ENCODE measurements at regions not wholly inside any gene's neighbourhood (a gene's known extent, or its start where the extent isn't known, plus 50 kb on each side); places are given as distances from the start of the nearest gene placed in this dataset.

DNA sequence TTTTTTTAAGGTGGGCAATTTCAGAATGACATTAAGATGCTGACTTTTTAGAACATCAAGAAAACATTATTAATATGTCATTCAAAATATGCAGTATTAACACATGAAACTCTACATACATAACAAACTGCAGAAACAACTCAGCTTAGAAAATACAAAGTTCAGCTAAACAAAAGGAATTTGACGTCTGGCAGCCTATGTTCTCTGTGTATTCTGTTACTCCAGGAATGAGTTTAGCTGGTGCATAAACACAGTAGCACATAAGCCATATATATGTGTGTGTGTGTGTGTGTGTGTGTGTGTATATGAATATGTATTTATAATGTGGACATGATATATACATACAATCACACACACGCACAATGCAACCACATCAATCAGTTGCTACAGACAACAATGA is 413.5 kb upstream of the PSMD7 start:
- H3K4me3 ChIP-seq (ENCODE audit: low read length) = no peak overlapping the region
- no peak overlapping the region for H3K9ac ChIP-seq (ENCODE audit: low read length)
- H3K27me3 ChIP-seq (ENCODE audit: control insufficient read depth, insufficient read depth, low read length) = peaks cover 4% of the 10 kb centered on the region
- no peaks in the 10 kb centered on the region for H3K36me3 ChIP-seq (ENCODE audit: control insufficient read depth, insufficient read depth, low read length)
- no peaks in the 10 kb centered on the region for H3K4me1 ChIP-seq (ENCODE audit: control insufficient read depth, insufficient read depth, low read length)
- H3K9me3 ChIP-seq (ENCODE audit: control insufficient read depth, low read length) = no peaks in the 10 kb centered on the region

GRCh38 chr16:73882651-73883050 is 414.0 kb upstream of the PSMD7 start:
- H3K4me1 ChIP-seq (ENCODE audit: control insufficient read depth, insufficient read depth, low read length) = no peaks in the 10 kb centered on the region
- no peaks in the 10 kb centered on the region for H3K36me3 ChIP-seq (ENCODE audit: control insufficient read depth, insufficient read depth, low read length)
- H3K9me3 ChIP-seq (ENCODE audit: control insufficient read depth, low read length) = no peaks in the 10 kb centered on the region
- no peak overlapping the region for H3K9ac ChIP-seq (ENCODE audit: low read length)
- H3K4me3 ChIP-seq (ENCODE audit: low read length) = no peak overlapping the region
- H3K27me3 ChIP-seq (ENCODE audit: control insufficient read depth, insufficient read depth, low read length) = peaks cover 4% of the 10 kb centered on the region

GRCh38 chr16:73882033-73882432 is 414.6 kb upstream of the PSMD7 start:
- Histone ChIP-seq H3K9me3 (ENCODE audit: control insufficient read depth, low read length) (no peaks in the 10 kb centered on the region), H3K27me3 (ENCODE audit: control insufficient read depth, insufficient read depth, low read length) (peaks cover 4% of the 10 kb centered on the region), H3K36me3 (ENCODE audit: control insufficient read depth, insufficient read depth, low read length) (no peaks in the 10 kb centered on the region), H3K4me1 (ENCODE audit: control insufficient read depth, insufficient read depth, low read length) (no peaks in the 10 kb centered on the region), H3K4me3 (ENCODE audit: low read length) (no peak overlapping the region), H3K9ac (ENCODE audit: low read length) (no peak overlapping the region)

GRCh38 chr16:73879621-73880020 is 417.0 kb upstream of the PSMD7 start:
- Histone ChIP-seq H3K9me3 (ENCODE audit: control insufficient read depth, low read length) (no peaks in the 10 kb centered on the region), H3K27me3 (ENCODE audit: control insufficient read depth, insufficient read depth, low read length) (no peaks in the 10 kb centered on the region), H3K9ac (ENCODE audit: low read length) (no peak overlapping the region), H3K4me1 (ENCODE audit: control insufficient read depth, insufficient read depth, low read length) (no peaks in the 10 kb centered on the region), H3K36me3 (ENCODE audit: control insufficient read depth, insufficient read depth, low read length) (no peaks in the 10 kb centered on the region), H3K4me3 (ENCODE audit: low read length) (no peak overlapping the region)

GRCh38 chr16:73878611-73879010 is 418.0 kb upstream of the PSMD7 start:
- Histone ChIP-seq H3K9me3 (ENCODE audit: control insufficient read depth, low read length) (no peaks in the 10 kb centered on the region), H3K27me3 (ENCODE audit: control insufficient read depth, insufficient read depth, low read length) (no peaks in the 10 kb centered on the region), H3K36me3 (ENCODE audit: control insufficient read depth, insufficient read depth, low read length) (no peaks in the 10 kb centered on the region), H3K9ac (ENCODE audit: low read length) (no peak overlapping the region), H3K4me1 (ENCODE audit: control insufficient read depth, insufficient read depth, low read length) (no peaks in the 10 kb centered on the region), H3K4me3 (ENCODE audit: low read length) (no peak overlapping the region)

DNA sequence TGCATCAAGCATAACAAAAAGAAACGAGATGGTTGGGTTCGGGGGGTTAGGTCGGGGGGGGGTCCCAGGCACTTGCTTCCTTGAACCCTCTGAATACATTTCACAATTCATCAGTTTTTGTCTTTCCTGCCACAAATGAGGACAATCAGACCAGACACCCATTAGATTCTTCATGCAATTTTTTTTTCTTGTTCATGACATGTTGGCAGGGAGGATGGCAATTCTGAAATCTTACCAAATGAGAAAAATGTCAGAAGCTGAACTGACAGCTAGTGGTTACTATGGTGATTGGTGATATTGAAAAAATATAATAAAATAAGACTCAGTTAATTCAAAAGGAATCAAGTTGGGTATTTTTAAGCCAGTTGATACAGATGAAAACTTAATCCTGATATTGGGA is 419.5 kb upstream of the PSMD7 start:
- Histone ChIP-seq H3K4me1 (ENCODE audit: control insufficient read depth, insufficient read depth, low read length) (no peaks in the 10 kb centered on the region), H3K27me3 (ENCODE audit: control insufficient read depth, insufficient read depth, low read length) (no peaks in the 10 kb centered on the region), H3K4me3 (ENCODE audit: low read length) (no peak overlapping the region), H3K9me3 (ENCODE audit: control insufficient read depth, low read length) (no peaks in the 10 kb centered on the region), H3K9ac (ENCODE audit: low read length) (no peak overlapping the region), H3K36me3 (ENCODE audit: control insufficient read depth, insufficient read depth, low read length) (no peaks in the 10 kb centered on the region)

GRCh38 chr16:73875996-73876690 is 420.5 kb upstream of the PSMD7 start:
- Histone ChIP-seq H3K9ac (ENCODE audit: low read length) (no peak overlapping the region), H3K9me3 (ENCODE audit: control insufficient read depth, low read length) (no peaks in the 10 kb centered on the region), H3K4me3 (ENCODE audit: low read length) (no peak overlapping the region), H3K4me1 (ENCODE audit: control insufficient read depth, insufficient read depth, low read length) (no peaks in the 10 kb centered on the region), H3K36me3 (ENCODE audit: control insufficient read depth, insufficient read depth, low read length) (no peaks in the 10 kb centered on the region), H3K27me3 (ENCODE audit: control insufficient read depth, insufficient read depth, low read length) (no peaks in the 10 kb centered on the region)

- Histone ChIP-seq H3K4me1 (ENCODE audit: control insufficient read depth, insufficient read depth, low read length) (no peaks in the 10 kb centered on the region), H3K27me3 (ENCODE audit: control insufficient read depth, insufficient read depth, low read length) (no peaks in the 10 kb centered on the region), H3K4me3 (ENCODE audit: low read length) (no peak overlapping the region), H3K36me3 (ENCODE audit: control insufficient read depth, insufficient read depth, low read length) (no peaks in the 10 kb centered on the region), H3K9me3 (ENCODE audit: control insufficient read depth, low read length) (no peaks in the 10 kb centered on the region), H3K9ac (ENCODE audit: low read length) (no peak overlapping the region)
Measured at GRCh38 chr16:73874324-73874723, 422.3 kb upstream of the PSMD7 start.

- Histone ChIP-seq H3K4me1 (ENCODE audit: control insufficient read depth, insufficient read depth, low read length) (no peaks in the 10 kb centered on the region), H3K36me3 (ENCODE audit: control insufficient read depth, insufficient read depth, low read length) (no peaks in the 10 kb centered on the region), H3K27me3 (ENCODE audit: control insufficient read depth, insufficient read depth, low read length) (no peaks in the 10 kb centered on the region), H3K4me3 (ENCODE audit: low read length) (no peak overlapping the region), H3K9ac (ENCODE audit: low read length) (no peak overlapping the region), H3K9me3 (ENCODE audit: control insufficient read depth, low read length) (no peaks in the 10 kb centered on the region)
Measured at GRCh38 chr16:73873643-73874042, 423.0 kb upstream of the PSMD7 start.

DNA sequence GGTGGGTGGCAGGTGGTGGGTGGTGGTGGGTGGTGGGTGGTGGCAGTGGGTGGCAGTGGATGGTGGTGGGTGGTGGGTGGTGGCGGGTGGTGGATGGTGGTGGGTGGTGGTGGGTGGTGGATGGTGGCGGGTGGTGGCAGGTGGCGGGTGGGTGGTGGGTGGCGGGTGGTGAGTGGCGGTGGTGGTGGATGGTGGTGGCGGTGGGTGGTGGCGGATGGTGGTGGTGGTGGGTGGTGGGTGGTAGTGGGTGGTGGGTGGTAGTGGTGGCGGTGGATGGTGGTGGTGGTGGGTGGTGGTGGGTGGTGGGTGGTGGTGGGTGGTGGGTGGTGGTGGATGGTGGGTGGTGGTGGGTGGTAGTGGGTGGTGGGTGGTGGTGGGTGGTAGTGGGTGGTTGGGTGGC is 423.8 kb upstream of the PSMD7 start:
- Histone ChIP-seq H3K4me3 (ENCODE audit: low read length) (no peak overlapping the region), H3K9me3 (ENCODE audit: control insufficient read depth, low read length) (no peaks in the 10 kb centered on the region), H3K9ac (ENCODE audit: low read length) (no peak overlapping the region), H3K27me3 (ENCODE audit: control insufficient read depth, insufficient read depth, low read length) (no peaks in the 10 kb centered on the region), H3K4me1 (ENCODE audit: control insufficient read depth, insufficient read depth, low read length) (no peaks in the 10 kb centered on the region), H3K36me3 (ENCODE audit: control insufficient read depth, insufficient read depth, low read length) (no peaks in the 10 kb centered on the region)

- Histone ChIP-seq H3K9ac (ENCODE audit: low read length) (no peak overlapping the region), H3K9me3 (ENCODE audit: control insufficient read depth, low read length) (no peaks in the 10 kb centered on the region), H3K36me3 (ENCODE audit: control insufficient read depth, insufficient read depth, low read length) (no peaks in the 10 kb centered on the region), H3K4me3 (ENCODE audit: low read length) (no peak overlapping the region), H3K4me1 (ENCODE audit: control insufficient read depth, insufficient read depth, low read length) (no peaks in the 10 kb centered on the region), H3K27me3 (ENCODE audit: control insufficient read depth, insufficient read depth, low read length) (no peaks in the 10 kb centered on the region)
Measured at GRCh38 chr16:73871088-73871733, 425.4 kb upstream of the PSMD7 start.

DNA sequence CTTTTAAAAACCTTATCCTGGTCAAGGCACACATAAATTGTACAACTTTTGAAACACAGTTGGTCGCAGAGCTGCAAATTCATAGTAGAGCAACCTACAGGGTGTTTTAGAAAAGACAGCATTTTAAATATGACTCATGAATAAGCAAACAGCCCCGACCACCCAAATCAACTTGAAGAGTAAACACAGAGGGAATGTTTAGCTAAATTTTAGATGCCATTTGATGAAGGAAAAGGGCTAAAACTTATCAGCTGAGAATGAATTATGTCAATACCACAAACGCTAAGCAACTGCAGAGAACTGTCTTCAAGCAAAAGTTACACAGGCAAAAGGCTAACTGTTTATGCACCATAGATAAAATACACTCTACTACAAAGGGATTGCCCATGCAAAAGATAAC is 427.5 kb upstream of the PSMD7 start:
- H3K4me3 ChIP-seq (ENCODE audit: low read length) = no peak overlapping the region
- no peaks in the 10 kb centered on the region for H3K9me3 ChIP-seq (ENCODE audit: control insufficient read depth, low read length)
- H3K9ac ChIP-seq (ENCODE audit: low read length) = no peak overlapping the region
- H3K36me3 ChIP-seq (ENCODE audit: control insufficient read depth, insufficient read depth, low read length) = no peaks in the 10 kb centered on the region
- H3K27me3 ChIP-seq (ENCODE audit: control insufficient read depth, insufficient read depth, low read length) = no peaks in the 10 kb centered on the region
- no peaks in the 10 kb centered on the region for H3K4me1 ChIP-seq (ENCODE audit: control insufficient read depth, insufficient read depth, low read length)
